22Rv1 (cell line): ENCODE measurements at regions not wholly inside any gene's neighbourhood (a gene's known extent, or its start where the extent isn't known, plus 50 kb on each side); places are given as distances from the start of the nearest gene placed in this dataset.
A peak's percentile ranks its signal among the peaks of the same experiment; 100 is the strongest.

Experiments
- H3K27ac ChIP-seq: fragments of 450-650 bp; 2 replicates; pipeline ENCODE4 v1.5.1; 2017
- ZFX ChIP-seq: fragments of 450-650 bp; IDR thresholded peaks from 2 replicates; pipeline ENCODE4 v1.6.1; 2017; ENCODE audit warnings: antibody characterized with exemption, borderline replicate concordance
- TF ChIP-seq, protein P1 (sequence below): fragments of 450-650 bp; IDR thresholded peaks from 2 replicates; pipeline ENCODE4 v1.5.1; 2017; ENCODE audit warnings: mild to moderate bottlenecking

GRCh38 chr13:103194871-103195270 lies 128.7 kb upstream of the SLC10A2 start:
- no peak for TF ChIP-seq ZFX
- TF ChIP-seq, protein P1, sequence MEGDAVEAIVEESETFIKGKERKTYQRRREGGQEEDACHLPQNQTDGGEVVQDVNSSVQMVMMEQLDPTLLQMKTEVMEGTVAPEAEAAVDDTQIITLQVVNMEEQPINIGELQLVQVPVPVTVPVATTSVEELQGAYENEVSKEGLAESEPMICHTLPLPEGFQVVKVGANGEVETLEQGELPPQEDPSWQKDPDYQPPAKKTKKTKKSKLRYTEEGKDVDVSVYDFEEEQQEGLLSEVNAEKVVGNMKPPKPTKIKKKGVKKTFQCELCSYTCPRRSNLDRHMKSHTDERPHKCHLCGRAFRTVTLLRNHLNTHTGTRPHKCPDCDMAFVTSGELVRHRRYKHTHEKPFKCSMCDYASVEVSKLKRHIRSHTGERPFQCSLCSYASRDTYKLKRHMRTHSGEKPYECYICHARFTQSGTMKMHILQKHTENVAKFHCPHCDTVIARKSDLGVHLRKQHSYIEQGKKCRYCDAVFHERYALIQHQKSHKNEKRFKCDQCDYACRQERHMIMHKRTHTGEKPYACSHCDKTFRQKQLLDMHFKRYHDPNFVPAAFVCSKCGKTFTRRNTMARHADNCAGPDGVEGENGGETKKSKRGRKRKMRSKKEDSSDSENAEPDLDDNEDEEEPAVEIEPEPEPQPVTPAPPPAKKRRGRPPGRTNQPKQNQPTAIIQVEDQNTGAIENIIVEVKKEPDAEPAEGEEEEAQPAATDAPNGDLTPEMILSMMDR, result no peak
- no peak overlapping the region for H3K27ac ChIP-seq

DNA sequence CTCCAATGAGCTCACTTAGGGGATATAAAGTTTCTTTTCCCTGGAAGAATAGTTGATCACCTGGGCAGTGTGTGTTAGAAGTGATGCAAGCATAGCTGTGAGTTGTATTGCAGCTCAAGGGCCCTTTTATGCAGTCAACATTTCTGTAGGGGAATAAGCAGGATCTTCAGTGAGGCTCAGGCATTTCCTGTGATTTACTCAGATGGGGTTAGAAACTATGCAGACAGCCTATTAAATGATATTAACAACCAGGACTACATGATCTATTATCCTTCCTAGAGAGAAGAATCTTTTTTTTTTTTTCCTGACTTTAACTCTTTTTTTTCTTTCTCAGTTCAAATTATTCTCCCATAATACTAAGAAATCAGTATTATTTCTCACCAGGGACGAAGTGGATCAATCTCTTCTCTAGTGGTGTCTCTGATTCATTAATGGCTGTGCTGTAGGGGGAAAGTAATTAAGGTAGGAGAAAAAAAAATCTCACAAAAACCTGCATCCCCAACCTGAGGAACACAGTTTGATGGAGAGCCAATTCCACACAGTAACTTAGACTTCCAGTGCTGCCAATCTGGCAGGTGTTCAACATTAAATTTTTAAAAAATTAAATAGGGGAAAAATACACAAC lies 126.4 kb upstream of the SLC10A2 start:
- TF ChIP-seq ZFX, result no peak
- TF ChIP-seq, protein P1, result no peak
- H3K27ac ChIP-seq, result no peak overlapping the region

GRCh38 chr13:103190841-103191240 lies 124.6 kb upstream of the SLC10A2 start:
- TF ChIP-seq, protein P1, result no peak
- no peak for TF ChIP-seq ZFX
- no peak overlapping the region for H3K27ac ChIP-seq

GRCh38 chr13:103188713-103189326 lies 122.6 kb upstream of the SLC10A2 start:
- no peak overlapping the region for H3K27ac ChIP-seq
- TF ChIP-seq, protein P1, result peak; percentile 50
- TF ChIP-seq ZFX, result no peak

- H3K27ac ChIP-seq, result no peak overlapping the region
- TF ChIP-seq, protein P1, result no peak
- no peak for TF ChIP-seq ZFX
Measured at GRCh38 chr13:103187721-103188156, 121.5 kb upstream of the SLC10A2 start.

DNA sequence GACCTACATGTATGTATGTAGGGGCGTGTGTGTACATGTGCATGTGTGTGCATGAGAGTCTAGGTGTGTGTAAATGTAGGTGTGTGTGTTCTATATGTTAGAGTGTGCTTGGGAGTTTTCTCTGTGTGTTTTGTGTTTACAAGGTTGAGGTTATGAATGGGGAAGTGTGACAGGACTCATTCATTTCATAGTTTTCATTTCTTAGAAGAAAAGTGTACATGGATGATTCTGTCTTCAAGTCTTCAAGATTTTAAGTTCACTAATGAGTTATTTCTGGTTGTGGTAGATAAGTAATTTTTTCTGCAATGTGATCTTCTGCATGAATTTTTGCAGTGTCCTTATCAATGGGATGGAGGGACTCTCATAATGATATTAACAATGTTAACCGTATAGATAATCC lies 118.2 kb upstream of the SLC10A2 start:
- no peak for TF ChIP-seq ZFX
- TF ChIP-seq, protein P1, result no peak
- H3K27ac ChIP-seq, result no peak overlapping the region
